ENCODE measurements at regions not wholly inside any gene's neighbourhood (a gene's known extent, or its start where the extent isn't known, plus 50 kb on each side); places are given as distances from the start of the nearest gene placed in this dataset.

GRCh38 chr1:36559061-36559460 is 76.3 kb upstream of the CSF3R start:
- no peak for DNase-seq (ENCODE audit: low read depth, low spot score)
- no peak overlapping the region for H3K4me3 ChIP-seq (ENCODE audit: low read depth, low read length)
- TF ChIP-seq, protein P1, sequence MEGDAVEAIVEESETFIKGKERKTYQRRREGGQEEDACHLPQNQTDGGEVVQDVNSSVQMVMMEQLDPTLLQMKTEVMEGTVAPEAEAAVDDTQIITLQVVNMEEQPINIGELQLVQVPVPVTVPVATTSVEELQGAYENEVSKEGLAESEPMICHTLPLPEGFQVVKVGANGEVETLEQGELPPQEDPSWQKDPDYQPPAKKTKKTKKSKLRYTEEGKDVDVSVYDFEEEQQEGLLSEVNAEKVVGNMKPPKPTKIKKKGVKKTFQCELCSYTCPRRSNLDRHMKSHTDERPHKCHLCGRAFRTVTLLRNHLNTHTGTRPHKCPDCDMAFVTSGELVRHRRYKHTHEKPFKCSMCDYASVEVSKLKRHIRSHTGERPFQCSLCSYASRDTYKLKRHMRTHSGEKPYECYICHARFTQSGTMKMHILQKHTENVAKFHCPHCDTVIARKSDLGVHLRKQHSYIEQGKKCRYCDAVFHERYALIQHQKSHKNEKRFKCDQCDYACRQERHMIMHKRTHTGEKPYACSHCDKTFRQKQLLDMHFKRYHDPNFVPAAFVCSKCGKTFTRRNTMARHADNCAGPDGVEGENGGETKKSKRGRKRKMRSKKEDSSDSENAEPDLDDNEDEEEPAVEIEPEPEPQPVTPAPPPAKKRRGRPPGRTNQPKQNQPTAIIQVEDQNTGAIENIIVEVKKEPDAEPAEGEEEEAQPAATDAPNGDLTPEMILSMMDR (IDR thresholded peaks at IDR 0.05; ENCODE audit: insufficient read depth, low read length, missing control alignments) = no peak
- POLR2A ChIA-PET = no interaction called here
- CTCF ChIA-PET = interaction anchor here (4.0 kb wide), 1 partner anchor 17 kb away, joined by 14 read pairs; no protein-coding TSS in a partner anchor

DNA sequence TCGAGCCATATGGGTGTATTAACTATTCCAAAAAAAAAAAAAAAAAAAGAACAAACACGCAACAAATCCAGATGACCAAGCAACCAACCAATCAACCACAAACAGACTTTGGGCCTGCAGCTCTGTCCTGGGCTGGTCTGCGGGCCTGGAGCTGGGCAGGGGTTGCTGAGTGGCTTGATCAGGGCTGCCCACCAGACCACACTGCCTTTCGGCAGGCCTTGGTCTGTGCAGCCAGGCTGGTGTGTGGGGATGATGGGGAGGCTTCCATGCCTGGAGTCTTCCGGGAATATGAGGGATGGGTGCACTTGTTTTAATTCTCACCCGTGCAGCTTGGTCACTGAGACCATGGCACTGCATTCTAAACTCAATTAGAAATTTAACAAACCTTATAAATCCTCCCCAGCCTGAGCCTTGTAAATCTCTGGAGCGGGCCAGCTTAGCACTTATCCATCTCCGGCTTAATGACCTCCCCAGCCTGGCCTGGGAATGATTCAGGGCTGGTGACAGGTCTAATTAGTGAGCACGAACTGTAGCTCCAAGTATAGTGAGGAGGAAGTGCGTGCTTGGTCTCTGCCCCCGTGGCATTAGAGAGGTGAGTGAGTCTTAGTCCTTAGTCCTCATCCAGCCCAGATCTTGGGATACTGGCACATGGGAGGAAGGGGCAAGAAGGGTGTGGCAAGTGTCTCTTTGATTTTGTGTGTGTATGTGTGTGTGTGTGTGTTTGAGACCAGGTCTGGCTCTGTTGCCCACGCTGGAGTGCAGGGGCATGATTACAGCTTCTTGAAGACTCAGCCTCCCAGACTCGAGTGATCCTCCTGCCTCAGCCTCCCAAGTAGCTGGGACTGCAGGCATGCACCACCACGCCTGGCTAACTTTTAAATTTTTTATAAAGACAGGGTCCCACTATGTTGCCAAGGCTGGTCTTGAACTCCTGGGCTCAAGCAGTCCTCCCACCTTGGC is 74.6 kb upstream of the CSF3R start:
- TF ChIP-seq, protein P1 (IDR thresholded peaks at IDR 0.05; ENCODE audit: insufficient read depth, low read length, missing control alignments) = no peak
- ChIA-PET CTCF (interaction anchor here (0.7 to 2.3 kb wide), 4 partner anchors 13 to 877 kb away, joined by 3 to 7 read pairs (median 4); no protein-coding TSS in a partner anchor), POLR2A (no interaction called here)
- DNase-seq (ENCODE audit: low read depth, low spot score) = no peak
- no peak overlapping the region for H3K4me3 ChIP-seq (ENCODE audit: low read depth, low read length)

- H3K4me3 ChIP-seq (ENCODE audit: low read depth, low read length) = no peak overlapping the region
- DNase-seq (ENCODE audit: low read depth, low spot score) = no peak
- ChIA-PET CTCF (interaction anchor here (0.8 to 2.3 kb wide), 5 partner anchors 11 to 881 kb away, joined by 3 to 7 read pairs (median 4); no protein-coding TSS in a partner anchor), POLR2A (no interaction called here)
- TF ChIP-seq, protein P1 (IDR thresholded peaks at IDR 0.05; ENCODE audit: insufficient read depth, low read length, missing control alignments) = no peak
Observed at GRCh38 chr1:36555041-36555440, 72.3 kb upstream of the CSF3R start.

DNA sequence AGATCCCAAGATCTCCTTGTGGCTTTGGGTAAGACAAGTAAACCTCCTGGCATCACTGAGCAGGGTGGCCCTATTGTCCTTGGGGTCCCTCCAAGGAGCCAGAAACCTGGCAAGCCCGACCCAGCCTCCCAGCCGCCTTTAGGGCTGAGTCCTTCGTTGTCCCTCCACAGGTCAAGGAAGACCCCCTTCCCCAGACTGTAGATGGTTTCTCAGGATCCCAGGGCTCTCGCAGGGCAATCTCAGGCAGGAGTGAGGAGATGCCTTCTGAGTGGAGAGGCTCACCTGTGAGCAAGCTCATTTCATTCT is 71.6 kb upstream of the CSF3R start:
- TF ChIP-seq, protein P1 (IDR thresholded peaks at IDR 0.05; ENCODE audit: insufficient read depth, low read length, missing control alignments) = no peak
- ChIA-PET POLR2A (no interaction called here), CTCF (interaction anchor here (0.8 to 1.6 kb wide), 5 partner anchors 10 to 882 kb away, joined by 3 to 6 read pairs (median 3); no protein-coding TSS in a partner anchor)
- no peak overlapping the region for H3K4me3 ChIP-seq (ENCODE audit: low read depth, low read length)
- DNase-seq (ENCODE audit: low read depth, low spot score) = no peak

- no peak for DNase-seq (ENCODE audit: low read depth, low spot score)
- TF ChIP-seq, protein P1 (IDR thresholded peaks at IDR 0.05; ENCODE audit: insufficient read depth, low read length, missing control alignments) = peak; percentile 72
- CTCF ChIA-PET = interaction anchor here (0.7 to 1.6 kb wide), 13 partner anchors 10 to 960 kb away, joined by 3 to 6 read pairs (median 3); partner anchors contain the start of gene MEAF6
- no peak overlapping the region for H3K4me3 ChIP-seq (ENCODE audit: low read depth, low read length)
- POLR2A ChIA-PET = no interaction called here
Observed at GRCh38 chr1:36553591-36554322, 71.0 kb upstream of the CSF3R start.

Measured in AG04449 (cell line).